HepG2 (cell line): ENCODE measurements at regions not wholly inside any gene's neighbourhood (a gene's known extent, or its start where the extent isn't known, plus 50 kb on each side); places are given as distances from the start of the nearest gene placed in this dataset.

Experiments used
- ATAC-seq: fragments of 200-7000 bp; cut with Tn5 transposase; 3 replicates; pipeline ENCODE4 v1.9.1; 2020; ENCODE audit warnings: mild to moderate bottlenecking, moderate library complexity
- BruUV-seq: library from RNA; stranded (reverse); fragments of 400-500 nt; replicated peaks from 2 replicates; lab custom pipeline; 2021; lab: Mats Ljungman, UMichigan
- CTCF ChIA-PET: fragments of 300-600 bp; formaldehyde crosslinking; extraction: SDS; loops from one replicate; lab custom pipeline; 2021; ENCODE audit warnings: low total read pairs, inconsistent platforms, low intra/inter-chr PET ratio; lab: Yijun Ruan, JAX
- POLR2A ChIA-PET: fragments of 350-600 bp; sonication (Branson Sonifier 250); formaldehyde crosslinking; loops from one replicate; lab custom pipeline; 2020; ENCODE audit warnings: antibody characterized with exemption, inconsistent platforms; lab: Yijun Ruan, JAX
- DNase-seq: peaks from one replicate; pipeline ENCODE4 v3.0.0-alpha.2; 2015; ENCODE audit warnings: low spot score
- FAIRE-seq: peaks from 3 replicates; lab custom pipeline; 2011; peaks lifted over from hg19 to GRCh38; lab: Jason Lieb, UNC
- H2AFZ ChIP-seq: one replicate; pipeline ENCODE4 v1.6.1; 2011; ENCODE audit warnings: low read length, inconsistent platforms
- H3K27ac ChIP-seq: fragments of 300-600 bp; 3 replicates; pipeline ENCODE4 v1.8.0; 2011; ENCODE audit warnings: mixed run types, mild to moderate bottlenecking, mixed read lengths, low read length, inconsistent platforms; ENCODE audit not compliant: insufficient read depth; ENCODE audit errors: extremely low read length
- H3K27me3 ChIP-seq, 2 experiments: fragments of 200-600 bp in 1 of 2; 2 replicates in 1 of 2; 3 replicates in 1 of 2; pipeline versions ENCODE4 v1.6.0 to v1.8.0; 2011; ENCODE audit warnings: low read length in 2 of 2, mild to moderate bottlenecking in 2 of 2, moderate library complexity in 2 of 2, inconsistent platforms in 1 of 2; ENCODE audit not compliant: insufficient read depth in 2 of 2, control insufficient read depth in 1 of 2
- H3K36me3 ChIP-seq, 2 experiments: fragments of 200-600 bp in 1 of 2; replicated peaks in 1 of 2; 2 replicates in 1 of 2; 3 replicates in 1 of 2; pipeline versions ENCODE4 v1.5.1 to v1.8.0; 2011; ENCODE audit warnings: low read length in 2 of 2, inconsistent platforms in 1 of 2; ENCODE audit not compliant: insufficient read depth in 2 of 2, control insufficient read depth in 1 of 2
- H3K4me1 ChIP-seq: 2 replicates; pipeline ENCODE4 v1.5.1; 2012; ENCODE audit warnings: low read length, inconsistent platforms; ENCODE audit not compliant: insufficient read depth
- H3K4me2 ChIP-seq: 2 replicates; pipeline ENCODE4 v1.6.0; 2011; ENCODE audit warnings: low read depth, low read length, inconsistent platforms
- H3K4me3 ChIP-seq, 3 experiments: fragments of 200-600 bp in 1 of 3; sonication (generic), shearing (Covaris generic) in 1 of 3; replicated peaks in 1 of 3; 2 replicates each; pipeline ENCODE4 v1.5.1; 2011 to 2016; ENCODE audit warnings: low read length in 3 of 3, inconsistent platforms in 2 of 3, low read depth in 2 of 3, mild to moderate bottlenecking in 2 of 3, control low read depth in 1 of 3, mixed read lengths in 1 of 3; ENCODE audit not compliant: insufficient read depth in 1 of 3
- H3K79me2 ChIP-seq: one replicate; pipeline ENCODE4 v1.6.1; 2011; ENCODE audit warnings: low read length, inconsistent platforms; ENCODE audit not compliant: insufficient read depth
- H3K9ac ChIP-seq: 2 replicates; pipeline ENCODE4 v1.6.0; 2011; ENCODE audit warnings: mild to moderate bottlenecking, low read depth, low read length, inconsistent platforms; ENCODE audit not compliant: insufficient read depth
- H3K9me3 ChIP-seq: 2 replicates; pipeline ENCODE4 v1.5.1; 2012; ENCODE audit warnings: mild to moderate bottlenecking, low read length
- H4K20me1 ChIP-seq: 2 replicates; pipeline ENCODE4 v1.6.0; 2011; ENCODE audit warnings: inconsistent platforms, mild to moderate bottlenecking, low read length, moderate library complexity; ENCODE audit not compliant: insufficient read depth
- IKZF4 ChIP-seq: sonication (generic); formaldehyde crosslinking; IDR thresholded peaks from 2 replicates; pipeline ENCODE4 v1.5.1; 2020; ENCODE audit warnings: borderline replicate concordance, mild to moderate bottlenecking, low read depth, missing genetic modification reagents; ENCODE audit errors: not compliant biosample characterization
- JUNB ChIP-seq: sonication (generic); formaldehyde crosslinking; IDR thresholded peaks from 2 replicates; pipeline ENCODE4 v1.8.0; 2022; ENCODE audit warnings: missing genetic modification reagents, mild to moderate bottlenecking, borderline replicate concordance
- MED13 ChIP-seq: sonication (generic); formaldehyde crosslinking; IDR thresholded peaks from 2 replicates; pipeline ENCODE4 v1.5.0; 2020; ENCODE audit warnings: missing genetic modification reagents
- ONECUT2 ChIP-seq: sonication (generic); formaldehyde crosslinking; IDR thresholded peaks from 2 replicates; pipeline ENCODE4 v1.4.0; 2020; ENCODE audit warnings: missing genetic modification reagents
- SP5 ChIP-seq: IDR thresholded peaks from 2 replicates; pipeline ENCODE4 v1.6.1; 2016; ENCODE audit warnings: low read depth, borderline replicate concordance
- ZBTB1 ChIP-seq: sonication (generic); formaldehyde crosslinking; IDR thresholded peaks from 2 replicates; pipeline ENCODE4 v1.4.0; 2020; ENCODE audit warnings: missing genetic modification reagents, borderline replicate concordance
- ZFP36L1 ChIP-seq: sonication (generic); formaldehyde crosslinking; IDR thresholded peaks from 2 replicates; pipeline ENCODE4 v1.8.0; 2022; ENCODE audit warnings: mild to moderate bottlenecking, missing genetic modification reagents, moderate library complexity
- ZUFSP ChIP-seq: sonication (generic); formaldehyde crosslinking; IDR thresholded peaks from 2 replicates; pipeline ENCODE4 v1.9.0; 2021; ENCODE audit warnings: missing genetic modification reagents, mild to moderate bottlenecking, borderline replicate concordance
- in situ Hi-C: cut with HindIII; loops from 2 replicates; pipeline ENCODE4 v1.10.0; 2017; ENCODE audit warnings: low pct_unique_long_range_greater_than_20kb; ENCODE audit not compliant: extremely low pct_ligation_motif_present
- intact Hi-C: fragments of 100-400 bp; cut with micrococcal nuclease; formaldehyde crosslinking; loops from one replicate; pipeline ENCODE4 v1.10.0; 2022; ENCODE audit not compliant: unreplicated experiment
- TF ChIP-seq, protein P1 (sequence below): sonication (generic); formaldehyde crosslinking; IDR thresholded peaks from 2 replicates; pipeline ENCODE4 v1.5.1; 2020; ENCODE audit warnings: missing genetic modification reagents, mild to moderate bottlenecking, borderline replicate concordance
- TF ChIP-seq, protein P2 (sequence below): sonication (generic); formaldehyde crosslinking; IDR thresholded peaks from 2 replicates; pipeline ENCODE4 v1.9.0; 2021; ENCODE audit warnings: mild to moderate bottlenecking, missing genetic modification reagents

DNA sequence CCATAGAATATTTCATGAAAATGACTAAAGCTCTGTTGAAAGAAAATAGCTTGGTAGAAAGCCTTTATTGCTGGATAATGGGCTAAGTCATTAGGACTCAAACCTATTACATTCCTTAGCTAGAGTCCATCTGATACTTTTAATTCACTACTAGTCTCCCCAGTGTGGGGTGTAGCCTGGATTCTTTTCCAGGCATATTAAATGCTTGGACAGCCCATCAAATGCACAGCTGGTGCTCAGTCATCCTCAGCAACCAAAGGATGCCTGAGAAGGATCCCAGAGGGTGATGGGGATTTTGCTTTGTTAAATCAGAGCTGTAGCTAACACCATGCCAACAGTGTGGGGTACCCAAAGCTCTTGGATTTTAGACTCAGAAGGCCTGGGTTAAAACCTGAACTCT is 153.5 kb downstream of the DLEU7 start:
- no peak for FAIRE-seq
- in situ Hi-C loops (no loop called here), intact Hi-C loops (no loop called here)
- no peak overlapping the region for H2AFZ ChIP-seq
- no peaks in the 10 kb centered on the region; the same call in 1 of the 2 replicates for H3K4me1 ChIP-seq
- no peaks in the 10 kb centered on the region for H3K27me3 ChIP-seq
- no peaks in the 10 kb centered on the region for H3K79me2 ChIP-seq
- DNase-seq, result no peak
- H3K36me3 ChIP-seq, result no peaks in the 10 kb centered on the region
- H3K9me3 ChIP-seq, result no peaks in the 10 kb centered on the region
- TF ChIP-seq ONECUT2 (CRISPR knock-in tag) (no peak), SP5 (CRISPR knock-in tag) (no peak), MED13 (no peak), ZUFSP (CRISPR knock-in tag) (no peak), ZBTB1 (CRISPR knock-in tag) (no peak), IKZF4 (CRISPR knock-in tag) (no peak), JUNB (no peak), ZFP36L1 (CRISPR knock-in tag) (no peak)
- TF ChIP-seq, protein P1, sequence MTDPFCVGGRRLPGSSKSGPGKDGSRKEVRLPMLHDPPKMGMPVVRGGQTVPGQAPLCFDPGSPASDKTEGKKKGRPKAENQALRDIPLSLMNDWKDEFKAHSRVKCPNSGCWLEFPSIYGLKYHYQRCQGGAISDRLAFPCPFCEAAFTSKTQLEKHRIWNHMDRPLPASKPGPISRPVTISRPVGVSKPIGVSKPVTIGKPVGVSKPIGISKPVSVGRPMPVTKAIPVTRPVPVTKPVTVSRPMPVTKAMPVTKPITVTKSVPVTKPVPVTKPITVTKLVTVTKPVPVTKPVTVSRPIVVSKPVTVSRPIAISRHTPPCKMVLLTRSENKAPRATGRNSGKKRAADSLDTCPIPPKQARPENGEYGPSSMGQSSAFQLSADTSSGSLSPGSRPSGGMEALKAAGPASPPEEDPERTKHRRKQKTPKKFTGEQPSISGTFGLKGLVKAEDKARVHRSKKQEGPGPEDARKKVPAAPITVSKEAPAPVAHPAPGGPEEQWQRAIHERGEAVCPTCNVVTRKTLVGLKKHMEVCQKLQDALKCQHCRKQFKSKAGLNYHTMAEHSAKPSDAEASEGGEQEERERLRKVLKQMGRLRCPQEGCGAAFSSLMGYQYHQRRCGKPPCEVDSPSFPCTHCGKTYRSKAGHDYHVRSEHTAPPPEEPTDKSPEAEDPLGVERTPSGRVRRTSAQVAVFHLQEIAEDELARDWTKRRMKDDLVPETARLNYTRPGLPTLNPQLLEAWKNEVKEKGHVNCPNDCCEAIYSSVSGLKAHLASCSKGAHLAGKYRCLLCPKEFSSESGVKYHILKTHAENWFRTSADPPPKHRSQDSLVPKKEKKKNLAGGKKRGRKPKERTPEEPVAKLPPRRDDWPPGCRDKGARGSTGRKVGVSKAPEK, result no peak
- TF ChIP-seq, protein P2, sequence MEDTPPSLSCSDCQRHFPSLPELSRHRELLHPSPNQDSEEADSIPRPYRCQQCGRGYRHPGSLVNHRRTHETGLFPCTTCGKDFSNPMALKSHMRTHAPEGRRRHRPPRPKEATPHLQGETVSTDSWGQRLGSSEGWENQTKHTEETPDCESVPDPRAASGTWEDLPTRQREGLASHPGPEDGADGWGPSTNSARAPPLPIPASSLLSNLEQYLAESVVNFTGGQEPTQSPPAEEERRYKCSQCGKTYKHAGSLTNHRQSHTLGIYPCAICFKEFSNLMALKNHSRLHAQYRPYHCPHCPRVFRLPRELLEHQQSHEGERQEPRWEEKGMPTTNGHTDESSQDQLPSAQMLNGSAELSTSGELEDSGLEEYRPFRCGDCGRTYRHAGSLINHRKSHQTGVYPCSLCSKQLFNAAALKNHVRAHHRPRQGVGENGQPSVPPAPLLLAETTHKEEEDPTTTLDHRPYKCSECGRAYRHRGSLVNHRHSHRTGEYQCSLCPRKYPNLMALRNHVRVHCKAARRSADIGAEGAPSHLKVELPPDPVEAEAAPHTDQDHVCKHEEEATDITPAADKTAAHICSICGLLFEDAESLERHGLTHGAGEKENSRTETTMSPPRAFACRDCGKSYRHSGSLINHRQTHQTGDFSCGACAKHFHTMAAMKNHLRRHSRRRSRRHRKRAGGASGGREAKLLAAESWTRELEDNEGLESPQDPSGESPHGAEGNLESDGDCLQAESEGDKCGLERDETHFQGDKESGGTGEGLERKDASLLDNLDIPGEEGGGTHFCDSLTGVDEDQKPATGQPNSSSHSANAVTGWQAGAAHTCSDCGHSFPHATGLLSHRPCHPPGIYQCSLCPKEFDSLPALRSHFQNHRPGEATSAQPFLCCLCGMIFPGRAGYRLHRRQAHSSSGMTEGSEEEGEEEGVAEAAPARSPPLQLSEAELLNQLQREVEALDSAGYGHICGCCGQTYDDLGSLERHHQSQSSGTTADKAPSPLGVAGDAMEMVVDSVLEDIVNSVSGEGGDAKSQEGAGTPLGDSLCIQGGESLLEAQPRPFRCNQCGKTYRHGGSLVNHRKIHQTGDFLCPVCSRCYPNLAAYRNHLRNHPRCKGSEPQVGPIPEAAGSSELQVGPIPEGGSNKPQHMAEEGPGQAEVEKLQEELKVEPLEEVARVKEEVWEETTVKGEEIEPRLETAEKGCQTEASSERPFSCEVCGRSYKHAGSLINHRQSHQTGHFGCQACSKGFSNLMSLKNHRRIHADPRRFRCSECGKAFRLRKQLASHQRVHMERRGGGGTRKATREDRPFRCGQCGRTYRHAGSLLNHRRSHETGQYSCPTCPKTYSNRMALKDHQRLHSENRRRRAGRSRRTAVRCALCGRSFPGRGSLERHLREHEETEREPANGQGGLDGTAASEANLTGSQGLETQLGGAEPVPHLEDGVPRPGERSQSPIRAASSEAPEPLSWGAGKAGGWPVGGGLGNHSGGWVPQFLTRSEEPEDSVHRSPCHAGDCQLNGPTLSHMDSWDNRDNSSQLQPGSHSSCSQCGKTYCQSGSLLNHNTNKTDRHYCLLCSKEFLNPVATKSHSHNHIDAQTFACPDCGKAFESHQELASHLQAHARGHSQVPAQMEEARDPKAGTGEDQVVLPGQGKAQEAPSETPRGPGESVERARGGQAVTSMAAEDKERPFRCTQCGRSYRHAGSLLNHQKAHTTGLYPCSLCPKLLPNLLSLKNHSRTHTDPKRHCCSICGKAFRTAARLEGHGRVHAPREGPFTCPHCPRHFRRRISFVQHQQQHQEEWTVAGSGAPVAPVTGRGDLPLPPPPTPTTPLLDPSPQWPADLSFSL (CRISPR knock-in tag), result no peak
- no peaks in the 10 kb centered on the region for H4K20me1 ChIP-seq
- BruUV-seq, result no TSS peak
- H3K4me2 ChIP-seq, result no peak overlapping the region
- no peak overlapping the region for H3K4me3 ChIP-seq
- H3K9ac ChIP-seq, result no peak overlapping the region
- CTCF ChIA-PET, result no interaction called here
- POLR2A ChIA-PET, result no interaction called here
- H3K27ac ChIP-seq, result no peak overlapping the region
- no peak for ATAC-seq
